Transverse colon (tissue), 4 donors: ENCODE measurements at regions not wholly inside any gene's neighbourhood (a gene's known extent, or its start where the extent isn't known, plus 50 kb on each side); places are given as distances from the start of the nearest gene placed in this dataset.

Experiments used
- EP300 ChIP-seq: sonication (generic); formaldehyde crosslinking; IDR thresholded peaks from one replicate; pipeline ENCODE4 v1.6.1; 2017; ENCODE audit warnings: antibody characterized with exemption, low read depth
- POLR2A ChIP-seq: fragments of 450-650 bp; IDR thresholded peaks from one replicate; pipeline ENCODE4 v1.6.1; 2016; ENCODE audit warnings: antibody characterized with exemption, mild to moderate bottlenecking, moderate library complexity
- POLR2AphosphoS5 ChIP-seq, 3 donors: sonication (generic); formaldehyde crosslinking; IDR thresholded peaks; one replicate each; pipeline ENCODE4 v1.6.1; 2016; ENCODE audit warnings: antibody characterized with exemption in 3 of 3
- TF ChIP-seq, protein P1 (sequence below), 5 experiments: fragments of 200-600 bp in 3 of 5; fragments of 450-650 bp in 2 of 5; sonication (generic) in 3 of 5; IDR thresholded peaks; 1 replicate in 2 of 5; 2 replicates in 3 of 5; pipeline ENCODE4 v1.5.1; 2016 to 2017; ENCODE audit warnings: antibody characterized with exemption in 5 of 5, inconsistent platforms in 3 of 5, mild to moderate bottlenecking in 2 of 5, moderate library complexity in 1 of 5

DNA sequence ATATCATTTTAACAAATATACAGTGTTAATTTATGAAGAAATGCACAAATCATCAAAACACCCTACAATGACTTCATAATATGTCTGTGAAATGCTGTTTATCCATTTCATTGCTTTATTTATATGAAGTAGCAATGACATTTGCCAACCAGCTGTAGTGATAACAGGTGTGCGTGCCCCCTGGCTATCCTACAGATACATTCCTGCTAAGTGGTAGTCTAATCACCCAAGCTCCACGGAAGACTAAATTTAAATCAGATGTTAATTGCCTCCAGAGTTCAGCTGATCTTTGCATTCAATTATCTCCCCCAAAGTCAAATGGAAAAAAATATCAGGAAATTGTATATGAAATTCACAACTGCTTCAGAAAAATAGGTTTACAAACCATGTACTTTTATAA is 1164.2 kb upstream of the LRRN3 start:
- TF ChIP-seq, protein P1, sequence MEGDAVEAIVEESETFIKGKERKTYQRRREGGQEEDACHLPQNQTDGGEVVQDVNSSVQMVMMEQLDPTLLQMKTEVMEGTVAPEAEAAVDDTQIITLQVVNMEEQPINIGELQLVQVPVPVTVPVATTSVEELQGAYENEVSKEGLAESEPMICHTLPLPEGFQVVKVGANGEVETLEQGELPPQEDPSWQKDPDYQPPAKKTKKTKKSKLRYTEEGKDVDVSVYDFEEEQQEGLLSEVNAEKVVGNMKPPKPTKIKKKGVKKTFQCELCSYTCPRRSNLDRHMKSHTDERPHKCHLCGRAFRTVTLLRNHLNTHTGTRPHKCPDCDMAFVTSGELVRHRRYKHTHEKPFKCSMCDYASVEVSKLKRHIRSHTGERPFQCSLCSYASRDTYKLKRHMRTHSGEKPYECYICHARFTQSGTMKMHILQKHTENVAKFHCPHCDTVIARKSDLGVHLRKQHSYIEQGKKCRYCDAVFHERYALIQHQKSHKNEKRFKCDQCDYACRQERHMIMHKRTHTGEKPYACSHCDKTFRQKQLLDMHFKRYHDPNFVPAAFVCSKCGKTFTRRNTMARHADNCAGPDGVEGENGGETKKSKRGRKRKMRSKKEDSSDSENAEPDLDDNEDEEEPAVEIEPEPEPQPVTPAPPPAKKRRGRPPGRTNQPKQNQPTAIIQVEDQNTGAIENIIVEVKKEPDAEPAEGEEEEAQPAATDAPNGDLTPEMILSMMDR (IDR thresholded peaks at IDR 0.05) = no peak
- TF ChIP-seq POLR2A (no peak), POLR2AphosphoS5 (IDR thresholded peaks at IDR 0.05) (no peak), EP300 (no peak)
